ENCODE measurements at regions not wholly inside any gene's neighbourhood (a gene's known extent, or its start where the extent isn't known, plus 50 kb on each side); places are given as distances from the start of the nearest gene placed in this dataset.

- TF ChIP-seq CTCF (IDR thresholded peaks at IDR 0.05), result no peak
- TF ChIP-seq POLR2A (IDR thresholded peaks at IDR 0.05), result no peak
Measured at GRCh38 chr11:10998674-10999073, 140.8 kb upstream of the ZBED5 start.
